Fibroblast of gingiva (primary cell): ENCODE measurements at regions not wholly inside any gene's neighbourhood (a gene's known extent, or its start where the extent isn't known, plus 50 kb on each side); places are given as distances from the start of the nearest gene placed in this dataset.
"Not testable (repeated sequence)": the region's sequence is repeated elsewhere in the genome, so short reads cannot be mapped to it uniquely, and the experiment has no call there.

ENCODE experiments used
- DNase-seq: peaks from one replicate; pipeline ENCODE4 v3.0.0-alpha.2; 2011; ENCODE audit warnings: low read depth

GRCh38 chr5:57940879-57941278 is 458.3 kb upstream of the ACTBL2 start:
- DNase-seq, result no peak

- DNase-seq, result no peak
Observed at GRCh38 chr5:57940236-57940635, 457.6 kb upstream of the ACTBL2 start.

GRCh38 chr5:57939771-57940170 is 457.2 kb upstream of the ACTBL2 start:
- no peak for DNase-seq

- no peak for DNase-seq
Observed at GRCh38 chr5:57939335-57939734, 456.7 kb upstream of the ACTBL2 start.

GRCh38 chr5:57938174-57938557 is 455.6 kb upstream of the ACTBL2 start:
- DNase-seq, result no peak

GRCh38 chr5:57937501-57938173 is 455.0 kb upstream of the ACTBL2 start:
- peak; percentile 67 for DNase-seq

GRCh38 chr5:57937025-57937424 is 454.4 kb upstream of the ACTBL2 start:
- DNase-seq, result peak; percentile 63

GRCh38 chr5:57932761-57933160 is 450.1 kb upstream of the ACTBL2 start:
- DNase-seq, result no peak

GRCh38 chr5:57931807-57932206 is 449.2 kb upstream of the ACTBL2 start:
- no peak for DNase-seq

- DNase-seq, result no peak
Observed at GRCh38 chr5:57931352-57931751, 448.7 kb upstream of the ACTBL2 start.

GRCh38 chr5:57929271-57929670 is 446.7 kb upstream of the ACTBL2 start:
- no peak for DNase-seq

- not testable (repeated sequence) for DNase-seq
Observed at GRCh38 chr5:57923094-57923493, 440.5 kb upstream of the ACTBL2 start.

- DNase-seq, result no peak
Observed at GRCh38 chr5:57917004-57917403, 434.4 kb upstream of the ACTBL2 start.

- no peak for DNase-seq
Observed at GRCh38 chr5:57915536-57915935, 432.9 kb upstream of the ACTBL2 start.

- no peak for DNase-seq
Observed at GRCh38 chr5:57911438-57911837, 428.8 kb upstream of the ACTBL2 start.

GRCh38 chr5:57906671-57907070 is 424.1 kb upstream of the ACTBL2 start:
- DNase-seq, result no peak

GRCh38 chr5:57903458-57903857 is 420.8 kb upstream of the ACTBL2 start:
- DNase-seq, result no peak

GRCh38 chr5:57902095-57902494 is 419.5 kb upstream of the ACTBL2 start:
- peak; percentile 48 for DNase-seq

- DNase-seq, result no peak
Observed at GRCh38 chr5:57900381-57900944, 417.9 kb upstream of the ACTBL2 start.

- peak; percentile 39 for DNase-seq
Observed at GRCh38 chr5:57896576-57896975, 414.0 kb upstream of the ACTBL2 start.

- DNase-seq, result peak; percentile 35
Observed at GRCh38 chr5:57895766-57896165, 413.2 kb upstream of the ACTBL2 start.

GRCh38 chr5:57893926-57894325 is 411.3 kb upstream of the ACTBL2 start:
- no peak for DNase-seq

- DNase-seq, result no peak
Observed at GRCh38 chr5:57891443-57891842, 408.8 kb upstream of the ACTBL2 start.

GRCh38 chr5:57889558-57889957 is 406.9 kb upstream of the ACTBL2 start:
- peak; percentile 58 for DNase-seq
